CD8-positive, alpha-beta memory T cell (primary cell): ENCODE measurements at regions not wholly inside any gene's neighbourhood (a gene's known extent, or its start where the extent isn't known, plus 50 kb on each side); places are given as distances from the start of the nearest gene placed in this dataset.
"Not testable (repeated sequence)": the region's sequence is repeated elsewhere in the genome, so short reads cannot be mapped to it uniquely, and the experiment has no call there.

Experiments
- CTCF ChIA-PET: fragments of 350-600 bp; sonication (Branson Sonifier 250); formaldehyde crosslinking; loops from one replicate; lab custom pipeline; 2021; ENCODE audit warnings: antibody characterized with exemption; lab: Charles Lee
- POLR2A ChIA-PET: fragments of 350-600 bp; sonication (Branson Sonifier 250); formaldehyde crosslinking; loops from one replicate; lab custom pipeline; 2021; ENCODE audit warnings: antibody characterized with exemption; lab: Charles Lee
- DNase-seq, 5 donors: peaks; one replicate each; pipeline versions ENCODE4 v3.0.0 to v3.0.0-alpha.2; 2020 to 2022; ENCODE audit warnings: mixed read lengths in 1 of 5
- H3K27ac ChIP-seq: one replicate; pipeline ENCODE4 v1.7.0; 2013; ENCODE audit warnings: low read depth, mild to moderate bottlenecking, low read length, moderate library complexity
- H3K27me3 ChIP-seq: 2 replicates; pipeline ENCODE4 v1.7.0; 2013; ENCODE audit warnings: low read length, mild to moderate bottlenecking; ENCODE audit not compliant: insufficient read depth, poor library complexity, severe bottlenecking
- H3K36me3 ChIP-seq: 2 replicates; pipeline ENCODE4 v1.7.0; 2013; ENCODE audit warnings: mild to moderate bottlenecking, low read length, moderate library complexity; ENCODE audit not compliant: insufficient read depth
- H3K4me1 ChIP-seq: 2 replicates; pipeline ENCODE4 v1.7.0; 2013; ENCODE audit warnings: mild to moderate bottlenecking, low read length, moderate library complexity; ENCODE audit not compliant: insufficient read depth
- H3K4me3 ChIP-seq: 2 replicates; pipeline ENCODE4 v1.7.0; 2013; ENCODE audit warnings: mild to moderate bottlenecking, low read length
- H3K9me3 ChIP-seq: 2 replicates; pipeline ENCODE4 v1.7.0; 2013; ENCODE audit warnings: mild to moderate bottlenecking, low read length
- H3K27ac Mint-ChIP-seq, 8 donors: one replicate each; pipeline ENCODE4 v1.8.0; 2020 to 2021; ENCODE audit warnings: mixed read lengths in 8 of 8, mild to moderate bottlenecking in 6 of 8, inconsistent platforms in 3 of 8, moderate library complexity in 3 of 8
- H3K27me3 Mint-ChIP-seq, 2 donors: one replicate each; pipeline ENCODE4 v1.8.0; 2020 to 2021; ENCODE audit warnings: mixed read lengths in 2 of 2, mild to moderate bottlenecking in 1 of 2, moderate library complexity in 1 of 2
- H3K36me3 Mint-ChIP-seq, 3 donors: one replicate each; pipeline ENCODE4 v1.8.0; 2020 to 2021; ENCODE audit warnings: mixed read lengths in 3 of 3, inconsistent platforms in 1 of 3, mild to moderate bottlenecking in 1 of 3
- H3K4me1 Mint-ChIP-seq, 3 donors: one replicate each; pipeline ENCODE4 v1.8.0; 2020 to 2021; ENCODE audit warnings: mixed read lengths in 3 of 3, inconsistent platforms in 1 of 3, mild to moderate bottlenecking in 1 of 3
- H3K4me3 Mint-ChIP-seq, 7 donors: one replicate each; pipeline ENCODE4 v1.8.0; 2020 to 2021; ENCODE audit warnings: mixed read lengths in 7 of 7, mild to moderate bottlenecking in 6 of 7, moderate library complexity in 4 of 7, inconsistent platforms in 2 of 7
- H3K9me3 Mint-ChIP-seq, 5 donors: one replicate each; pipeline ENCODE4 v1.8.0; 2020 to 2022; ENCODE audit warnings: mixed read lengths in 5 of 5, mild to moderate bottlenecking in 3 of 5, moderate library complexity in 2 of 5, inconsistent platforms in 1 of 5

DNA sequence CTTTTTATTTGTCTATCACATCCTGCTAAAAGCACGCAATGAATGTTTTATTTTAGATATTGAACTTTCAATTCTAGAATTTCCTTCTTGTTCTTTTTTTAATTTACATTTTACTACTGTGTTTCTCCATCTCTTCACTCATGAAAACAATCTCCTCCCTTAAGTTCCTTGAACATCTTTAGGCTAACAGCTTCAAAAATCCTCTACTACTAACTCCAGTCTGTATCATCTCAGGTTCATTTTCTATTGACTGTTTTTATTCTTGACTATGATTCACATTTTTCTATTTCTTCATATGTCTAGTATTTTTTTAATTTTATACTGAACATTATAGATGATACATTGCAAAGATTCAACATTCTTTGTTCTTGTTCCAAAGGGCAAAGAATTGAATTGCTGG is 79.2 kb upstream of the NCK2 start:
- CTCF ChIA-PET, result no interaction called here
- POLR2A ChIA-PET, result no interaction called here
- Mint-ChIP-seq H3K36me3 (peaks cover 2 to 35% (median 5%) of the 10 kb centered on the region in 3 donors), H3K27me3 (peaks cover 4 to 13% of the 10 kb centered on the region in 2 donors), H3K9me3 (peaks cover 36 to 44% (median 38%) of the 10 kb centered on the region in 5 donors), H3K4me1 (no peaks in the 10 kb centered on the region), H3K4me3 (no peak overlapping the region), H3K27ac (no peak overlapping the region)
- H3K9me3 ChIP-seq, result peaks cover 6% of the 10 kb centered on the region
- DNase-seq, result no peak
- no peaks in the 10 kb centered on the region for H3K27me3 ChIP-seq
- no peaks in the 10 kb centered on the region for H3K4me1 ChIP-seq
- no peak overlapping the region for H3K27ac ChIP-seq
- no peak overlapping the region for H3K4me3 ChIP-seq
- no peaks in the 10 kb centered on the region for H3K36me3 ChIP-seq

DNA sequence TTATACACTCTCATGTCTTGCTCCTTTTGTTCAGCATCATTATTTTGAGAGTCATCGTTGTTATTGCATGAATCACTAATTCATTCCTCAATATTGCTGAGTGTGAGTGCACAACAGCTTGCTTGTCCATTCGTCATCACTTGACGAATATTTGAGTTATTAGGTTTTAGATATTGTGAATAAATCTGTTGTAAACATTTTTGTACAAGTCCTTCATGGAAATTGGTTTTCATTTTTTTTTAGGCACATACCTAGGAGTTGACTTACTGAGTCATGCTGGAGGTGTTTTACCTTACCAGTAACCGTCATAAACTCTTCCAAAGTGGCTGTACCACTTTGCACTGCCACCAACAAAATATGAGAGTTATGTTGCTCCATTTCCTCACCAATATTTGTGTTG is 84.2 kb upstream of the NCK2 start:
- Histone ChIP-seq H3K4me1 (no peaks in the 10 kb centered on the region), H3K4me3 (no peak overlapping the region), H3K36me3 (no peaks in the 10 kb centered on the region), H3K9me3 (no peaks in the 10 kb centered on the region), H3K27ac (no peak overlapping the region), H3K27me3 (no peaks in the 10 kb centered on the region)
- POLR2A ChIA-PET, result interaction anchor here (0.6 kb wide), 1 partner anchor 613 kb away, joined by 4 read pairs; no protein-coding TSS in a partner anchor
- peaks cover 9 to 17% of the 10 kb centered on the region in 2 donors for H3K27me3 Mint-ChIP-seq
- peaks cover 0 to 16% (median 4%) of the 10 kb centered on the region in 3 donors for H3K36me3 Mint-ChIP-seq
- no peak overlapping the region for H3K27ac Mint-ChIP-seq
- no peaks in the 10 kb centered on the region for H3K4me1 Mint-ChIP-seq
- no peak overlapping the region for H3K4me3 Mint-ChIP-seq
- peaks cover 15 to 17% (median 15%) of the 10 kb centered on the region in 5 donors for H3K9me3 Mint-ChIP-seq
- CTCF ChIA-PET, result no interaction called here
- DNase-seq, result no peak

DNA sequence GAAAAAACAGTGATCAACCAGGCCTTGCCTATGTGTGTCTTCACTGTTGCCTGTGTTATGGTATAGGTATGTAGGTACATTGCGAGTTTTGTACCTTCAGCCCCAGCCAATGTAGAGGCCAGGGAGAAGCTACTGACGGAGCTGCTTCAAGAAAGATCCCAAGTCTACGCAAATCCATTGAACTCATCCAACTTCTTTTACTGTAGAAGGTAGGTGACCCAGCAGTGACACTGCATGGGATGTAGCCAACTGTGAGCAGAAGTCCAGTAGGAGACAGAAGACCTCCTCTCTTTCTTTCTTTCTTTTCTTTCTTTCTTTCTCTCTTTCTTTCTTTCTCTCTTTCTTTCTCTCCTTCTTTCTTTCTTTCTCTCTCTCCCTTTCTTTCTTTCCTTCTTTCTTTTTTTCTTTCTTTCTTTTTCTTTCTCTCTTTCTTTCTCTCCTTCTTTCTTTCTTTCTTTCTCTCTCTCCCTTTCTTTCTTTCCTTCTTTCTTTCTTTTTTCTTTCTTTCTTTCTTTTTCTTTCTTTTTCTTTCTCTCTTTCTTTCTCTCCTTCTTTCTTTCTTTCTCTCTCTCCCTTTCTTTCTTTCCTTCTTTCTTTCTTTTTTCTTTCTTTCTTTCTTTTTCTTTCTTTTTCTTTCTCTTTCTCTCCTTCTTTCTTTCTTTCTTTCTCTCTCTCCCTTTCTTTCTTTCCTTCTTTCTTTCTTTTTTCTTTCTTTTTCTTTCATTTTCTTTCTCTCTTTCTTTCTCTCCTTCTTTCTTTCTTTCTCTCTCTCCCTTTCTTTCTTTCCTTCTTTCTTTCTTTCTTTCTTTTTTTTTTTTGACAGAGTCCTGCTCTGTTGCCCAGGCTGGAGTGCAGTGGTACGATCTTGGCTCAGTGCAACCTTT is 88.7 kb upstream of the NCK2 start:
- CTCF ChIA-PET, H3K9me3 ChIP-seq, H3K9me3 Mint-ChIP-seq, H3K4me1 Mint-ChIP-seq, POLR2A ChIA-PET, H3K36me3 Mint-ChIP-seq, H3K4me3 ChIP-seq, H3K4me1 ChIP-seq, H3K4me3 Mint-ChIP-seq, H3K27ac Mint-ChIP-seq, H3K27ac ChIP-seq, H3K36me3 ChIP-seq, DNase-seq, H3K27me3 ChIP-seq: not testable (repeated sequence)
- peaks cover 9 to 14% of the 10 kb centered on the region in 2 donors for H3K27me3 Mint-ChIP-seq

DNA sequence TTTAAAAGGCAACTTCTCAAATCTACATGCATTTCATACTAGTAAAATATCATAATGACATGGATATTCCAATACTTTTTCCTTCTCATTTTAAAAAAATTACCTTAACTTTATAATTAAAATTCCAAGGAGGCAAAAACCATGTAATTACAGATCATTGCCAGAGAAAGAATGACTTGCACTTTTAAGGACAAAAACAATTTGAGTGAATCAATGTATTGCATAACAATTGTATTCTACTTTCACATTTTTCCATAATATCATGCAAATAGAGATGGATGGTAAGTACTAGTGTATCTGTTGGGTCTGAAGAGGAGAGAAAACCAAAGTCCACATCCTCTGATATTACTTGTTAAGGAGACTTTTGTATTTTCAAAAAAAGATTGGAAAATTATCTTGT is 89.5 kb upstream of the NCK2 start:
- Mint-ChIP-seq H3K27me3 (peaks cover 9 to 14% of the 10 kb centered on the region in 2 donors), H3K4me3 (no peak overlapping the region), H3K27ac (no peak overlapping the region), H3K36me3 (no peaks in the 10 kb centered on the region), H3K9me3 (no peaks in the 10 kb centered on the region), H3K4me1 (no peaks in the 10 kb centered on the region)
- DNase-seq, result no peak
- no peaks in the 10 kb centered on the region for H3K27me3 ChIP-seq
- ChIA-PET CTCF (no interaction called here), POLR2A (no interaction called here)
- H3K4me3 ChIP-seq, result no peak overlapping the region
- no peaks in the 10 kb centered on the region for H3K4me1 ChIP-seq
- H3K36me3 ChIP-seq, result no peaks in the 10 kb centered on the region
- H3K9me3 ChIP-seq, result no peaks in the 10 kb centered on the region
- no peak overlapping the region for H3K27ac ChIP-seq

DNA sequence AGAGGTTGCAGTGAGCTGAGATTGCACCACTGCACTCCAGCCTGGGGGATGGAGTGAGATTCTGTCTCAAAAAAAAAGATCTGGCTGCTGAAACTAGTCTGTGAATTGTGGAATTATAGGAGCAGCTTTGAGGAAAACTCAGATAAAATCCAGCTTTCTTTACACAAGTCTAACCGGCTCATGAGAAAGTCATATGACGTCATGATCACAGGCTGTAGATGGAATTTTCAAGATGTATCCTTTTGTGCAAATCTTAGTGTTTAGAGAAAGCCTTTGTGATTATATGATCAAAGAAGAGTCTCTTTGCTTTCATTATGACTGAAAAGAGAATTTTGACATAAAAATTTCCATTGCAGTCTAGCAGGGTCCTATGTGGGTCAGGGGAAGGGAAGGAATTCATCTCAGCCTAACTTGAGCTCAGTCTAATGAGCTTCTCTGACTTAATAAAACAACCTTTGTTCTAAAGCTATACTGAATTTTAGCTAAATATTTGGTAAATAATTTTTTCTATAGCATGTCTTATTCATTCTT is 90.2 kb upstream of the NCK2 start:
- H3K36me3 Mint-ChIP-seq, result no peaks in the 10 kb centered on the region
- H3K4me3 ChIP-seq, result no peak overlapping the region
- no peaks in the 10 kb centered on the region for H3K36me3 ChIP-seq
- no peak for DNase-seq
- no peak overlapping the region for H3K4me3 Mint-ChIP-seq
- H3K4me1 ChIP-seq, result no peaks in the 10 kb centered on the region
- H3K27me3 Mint-ChIP-seq, result peaks cover 9 to 10% of the 10 kb centered on the region in 2 donors
- no peaks in the 10 kb centered on the region for H3K4me1 Mint-ChIP-seq
- H3K9me3 Mint-ChIP-seq, result no peaks in the 10 kb centered on the region
- H3K9me3 ChIP-seq, result no peaks in the 10 kb centered on the region
- no peak overlapping the region for H3K27ac Mint-ChIP-seq
- H3K27me3 ChIP-seq, result no peaks in the 10 kb centered on the region
- ChIA-PET CTCF (no interaction called here), POLR2A (no interaction called here)
- no peak overlapping the region for H3K27ac ChIP-seq

DNA sequence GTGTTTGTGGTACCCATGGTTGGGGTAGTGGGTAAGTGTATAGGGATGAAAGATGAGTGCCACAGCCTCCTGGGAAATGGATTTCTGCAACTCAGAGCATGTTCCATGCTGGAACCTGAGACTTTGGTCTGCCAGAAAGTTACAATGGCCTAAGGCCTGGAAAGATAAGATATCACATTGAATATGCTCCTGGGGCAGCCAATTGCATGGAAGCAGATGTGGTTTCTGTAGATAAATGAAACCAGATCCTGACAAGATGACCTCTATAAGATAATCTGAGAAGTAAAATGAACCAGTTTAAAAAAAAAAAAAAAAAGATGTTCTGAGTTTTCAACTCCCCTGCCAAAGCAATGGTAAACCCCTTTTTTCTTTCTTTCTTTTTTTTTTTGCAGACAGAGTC is 91.4 kb upstream of the NCK2 start:
- no peak for DNase-seq
- Histone ChIP-seq H3K36me3 (no peaks in the 10 kb centered on the region), H3K4me3 (no peak overlapping the region), H3K9me3 (no peaks in the 10 kb centered on the region), H3K4me1 (no peaks in the 10 kb centered on the region), H3K27me3 (no peaks in the 10 kb centered on the region), H3K27ac (no peak overlapping the region)
- H3K9me3 Mint-ChIP-seq, result peaks cover 0 to 2% (median 0%) of the 10 kb centered on the region in 5 donors
- H3K27me3 Mint-ChIP-seq, result peaks cover 3% of the 10 kb centered on the region in 2 donors
- H3K36me3 Mint-ChIP-seq, result peaks cover 0 to 8% (median 0%) of the 10 kb centered on the region in 3 donors
- H3K27ac Mint-ChIP-seq, result no peak overlapping the region
- H3K4me1 Mint-ChIP-seq, result no peaks in the 10 kb centered on the region
- POLR2A ChIA-PET, result no interaction called here
- H3K4me3 Mint-ChIP-seq, result no peak overlapping the region
- CTCF ChIA-PET, result no interaction called here

DNA sequence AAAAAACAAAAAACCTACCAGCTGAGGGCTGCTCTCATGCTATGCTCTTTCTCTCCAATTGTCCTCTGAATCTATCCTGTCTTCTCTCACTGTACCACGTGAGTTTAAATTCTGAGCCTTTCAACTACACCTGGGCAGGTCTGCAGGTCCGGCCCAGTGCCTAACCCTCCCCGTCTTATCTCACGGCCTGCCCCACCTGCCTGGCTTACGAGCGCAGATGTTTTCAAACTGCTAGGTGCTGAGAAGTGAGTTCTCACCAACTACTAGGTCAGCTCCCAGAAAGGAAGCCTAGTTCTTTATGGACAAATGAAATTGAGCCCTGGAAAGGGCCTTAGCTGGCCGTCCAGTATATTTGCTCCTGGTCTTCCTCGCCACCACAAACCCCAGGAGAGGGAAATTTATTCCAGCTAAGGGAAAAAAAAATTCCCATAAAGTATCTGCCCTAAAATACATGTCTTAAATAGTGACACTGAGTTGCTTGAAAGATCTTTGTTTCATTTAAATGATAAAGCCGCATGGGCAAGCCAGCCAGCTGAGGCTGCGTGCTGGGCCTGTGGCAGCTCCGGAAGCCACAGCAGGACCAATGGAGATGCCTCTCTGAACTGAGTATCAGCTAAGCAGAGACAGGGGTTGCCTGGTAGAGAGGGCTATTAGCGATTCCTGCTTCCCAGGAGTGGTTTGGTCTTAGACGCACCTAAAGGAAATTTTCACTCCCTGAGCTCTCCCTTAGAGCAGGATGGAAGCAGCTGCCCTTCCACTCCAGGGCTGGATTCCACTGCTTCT is 92.5 kb upstream of the NCK2 start:
- Histone ChIP-seq H3K4me3 (no peak overlapping the region), H3K9me3 (no peaks in the 10 kb centered on the region), H3K4me1 (no peaks in the 10 kb centered on the region), H3K27ac (no peak overlapping the region), H3K27me3 (no peaks in the 10 kb centered on the region), H3K36me3 (no peaks in the 10 kb centered on the region)
- ChIA-PET CTCF (no interaction called here), POLR2A (no interaction called here)
- Mint-ChIP-seq H3K4me3 (no peak overlapping the region), H3K27me3 (peaks cover 2 to 3% of the 10 kb centered on the region in 2 donors), H3K4me1 (no peaks in the 10 kb centered on the region), H3K36me3 (peaks cover 0 to 8% (median 0%) of the 10 kb centered on the region in 3 donors), H3K9me3 (peaks cover 0 to 2% (median 0%) of the 10 kb centered on the region in 5 donors), H3K27ac (no peak overlapping the region)
- DNase-seq, result no peak

DNA sequence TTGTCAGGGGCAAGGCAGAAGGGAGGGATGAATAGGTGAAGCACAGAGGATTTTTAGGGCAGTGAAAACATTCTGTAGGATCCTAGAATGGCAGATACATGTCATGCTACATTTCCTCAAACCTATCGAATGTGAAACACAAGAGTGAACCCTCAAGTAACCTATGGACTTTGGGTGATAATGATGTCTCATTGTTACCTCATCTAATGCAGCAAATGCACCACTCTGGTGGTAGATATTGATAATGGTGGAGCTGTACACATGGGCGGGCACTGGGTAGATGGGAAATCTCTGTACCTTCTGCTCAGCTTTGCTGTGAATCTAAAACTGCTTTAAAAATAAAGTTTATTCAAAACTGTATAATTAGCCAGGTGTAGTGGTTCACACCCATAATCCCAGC is 95.2 kb upstream of the NCK2 start:
- CTCF ChIA-PET, result no interaction called here
- Histone ChIP-seq H3K36me3 (no peaks in the 10 kb centered on the region), H3K27me3 (no peaks in the 10 kb centered on the region), H3K4me3 (no peak overlapping the region), H3K9me3 (no peaks in the 10 kb centered on the region), H3K27ac (no peak overlapping the region), H3K4me1 (no peaks in the 10 kb centered on the region)
- no peak overlapping the region for H3K4me3 Mint-ChIP-seq
- DNase-seq, result no peak
- H3K27me3 Mint-ChIP-seq, result peaks cover 10 to 12% of the 10 kb centered on the region in 2 donors
- H3K27ac Mint-ChIP-seq, result no peak overlapping the region
- peaks cover 0 to 2% (median 0%) of the 10 kb centered on the region in 3 donors for H3K4me1 Mint-ChIP-seq
- POLR2A ChIA-PET, result interaction anchor here (0.6 kb wide), 1 partner anchor 167 kb away, joined by 5 read pairs; no protein-coding TSS in a partner anchor
- H3K9me3 Mint-ChIP-seq, result peaks cover 0 to 2% (median 0%) of the 10 kb centered on the region in 5 donors
- peaks cover 0 to 8% (median 0%) of the 10 kb centered on the region in 3 donors for H3K36me3 Mint-ChIP-seq
